ENCODE measurements at regions not wholly inside any gene's neighbourhood (a gene's known extent, or its start where the extent isn't known, plus 50 kb on each side); places are given as distances from the start of the nearest gene placed in this dataset.

- Histone ChIP-seq H3K4me2 (ENCODE audit: insufficient read depth, low read length, poor library complexity, severe bottlenecking) (no peak overlapping the region), H2BK5ac (ENCODE audit: low read length) (no peak overlapping the region), H2AFZ (ENCODE audit: low read length) (no peak overlapping the region), H3K27ac (replicated peaks; ENCODE audit: low read length) (no peak overlapping the region), H2BK120ac (ENCODE audit: low read depth, low read length) (no peak overlapping the region), H3K27me3 (ENCODE audit: control insufficient read depth in 3 of 3, insufficient read depth in 3 of 3, low read depth in 1 of 3, low read length in 3 of 3) (no peaks in the 10 kb centered on the region), H3K9ac (ENCODE audit: low read depth, low read length, poor library complexity) (no peak overlapping the region), H3K4me3 (ENCODE audit: low read length in 2 of 2) (peak overlapping the region in 1 of 2 donors; percentile 37), H2BK15ac (ENCODE audit: low read length) (no peak overlapping the region), H2AK5ac (ENCODE audit: low read depth, low read length) (no peak overlapping the region), H3K18ac (ENCODE audit: low read length) (no peak overlapping the region), H4K91ac (ENCODE audit: low read depth, low read length, poor library complexity) (no peak overlapping the region), H3K79me1 (ENCODE audit: low read depth, low read length) (no peaks in the 10 kb centered on the region), H3K14ac (ENCODE audit: low read length) (no peak overlapping the region), H3K9me3 (replicated peaks in 1 of 2; ENCODE audit: control insufficient read depth in 2 of 2, insufficient read depth in 1 of 2, low read depth in 1 of 2, low read length in 2 of 2) (peaks cover 7 to 17% of the 10 kb centered on the region in 2 donors), H3K23ac (ENCODE audit: low read depth, low read length, poor library complexity) (no peak overlapping the region), H3K4me1 (ENCODE audit: control insufficient read depth in 2 of 2, insufficient read depth in 1 of 2, low read depth in 1 of 2, low read length in 2 of 2) (peaks cover 0 to 2% of the 10 kb centered on the region in 2 donors), H4K8ac (ENCODE audit: low read depth, low read length) (no peak overlapping the region), H3K4ac (ENCODE audit: low read length) (no peak overlapping the region), H2BK12ac (ENCODE audit: low read length) (no peak overlapping the region), H3K36me3 (replicated peaks in 1 of 2; ENCODE audit: control insufficient read depth in 2 of 2, insufficient read depth in 2 of 2, low read length in 2 of 2) (peaks cover 0 to 1% of the 10 kb centered on the region in 2 donors)
- no CpG with 5 or more reads among the region's 4 CpGs for WGBS, 2 donors (ENCODE audit: extremely low coverage in 2 of 2, insufficient read length in 2 of 2, insufficient replicate concordance in 1 of 2)
- no peak for DNase-seq (ENCODE audit: low spot score)
Observed at GRCh38 chr17:17420082-17420481, 56.7 kb upstream of the MED9 start.

- no peak overlapping the region for H2AFZ ChIP-seq (ENCODE audit: low read length)
- peak overlapping the region in 1 of 2 donors; percentile 25 for H3K4me3 ChIP-seq (ENCODE audit: low read length in 2 of 2)
- peaks cover 0 to 2% of the 10 kb centered on the region in 2 donors for H3K4me1 ChIP-seq (ENCODE audit: control insufficient read depth in 2 of 2, insufficient read depth in 1 of 2, low read depth in 1 of 2, low read length in 2 of 2)
- no peak overlapping the region for H3K4ac ChIP-seq (ENCODE audit: low read length)
- H4K8ac ChIP-seq (ENCODE audit: low read depth, low read length) = no peak overlapping the region
- no peak overlapping the region for H2BK120ac ChIP-seq (ENCODE audit: low read depth, low read length)
- peak overlapping the region; percentile 22 for H2AK5ac ChIP-seq (ENCODE audit: low read depth, low read length)
- peaks cover 0 to 1% of the 10 kb centered on the region in 2 donors for H3K36me3 ChIP-seq (replicated peaks in 1 of 2; ENCODE audit: control insufficient read depth in 2 of 2, insufficient read depth in 2 of 2, low read length in 2 of 2)
- no peak overlapping the region for H3K9ac ChIP-seq (ENCODE audit: low read depth, low read length, poor library complexity)
- no peaks in the 10 kb centered on the region for H3K27me3 ChIP-seq (ENCODE audit: control insufficient read depth in 3 of 3, insufficient read depth in 3 of 3, low read depth in 1 of 3, low read length in 3 of 3)
- no peak overlapping the region for H3K18ac ChIP-seq (ENCODE audit: low read length)
- H3K4me2 ChIP-seq (ENCODE audit: insufficient read depth, low read length, poor library complexity, severe bottlenecking) = no peak overlapping the region
- no peak for DNase-seq (ENCODE audit: low spot score)
- H3K79me1 ChIP-seq (ENCODE audit: low read depth, low read length) = no peaks in the 10 kb centered on the region
- H3K14ac ChIP-seq (ENCODE audit: low read length) = peak overlapping the region; percentile 27
- H4K91ac ChIP-seq (ENCODE audit: low read depth, low read length, poor library complexity) = no peak overlapping the region
- no peak overlapping the region for H3K27ac ChIP-seq (replicated peaks; ENCODE audit: low read length)
- no peak overlapping the region for H2BK5ac ChIP-seq (ENCODE audit: low read length)
- H2BK15ac ChIP-seq (ENCODE audit: low read length) = no peak overlapping the region
- H3K23ac ChIP-seq (ENCODE audit: low read depth, low read length, poor library complexity) = no peak overlapping the region
- peaks cover 10 to 21% of the 10 kb centered on the region in 2 donors for H3K9me3 ChIP-seq (replicated peaks in 1 of 2; ENCODE audit: control insufficient read depth in 2 of 2, insufficient read depth in 1 of 2, low read depth in 1 of 2, low read length in 2 of 2)
- H2BK12ac ChIP-seq (ENCODE audit: low read length) = no peak overlapping the region
- no CpG with 5 or more reads among the region's 16 CpGs for WGBS, 2 donors (ENCODE audit: extremely low coverage in 2 of 2, insufficient read length in 2 of 2, insufficient replicate concordance in 1 of 2)
Observed at GRCh38 chr17:17420561-17421269, 56.1 kb upstream of the MED9 start.

DNA sequence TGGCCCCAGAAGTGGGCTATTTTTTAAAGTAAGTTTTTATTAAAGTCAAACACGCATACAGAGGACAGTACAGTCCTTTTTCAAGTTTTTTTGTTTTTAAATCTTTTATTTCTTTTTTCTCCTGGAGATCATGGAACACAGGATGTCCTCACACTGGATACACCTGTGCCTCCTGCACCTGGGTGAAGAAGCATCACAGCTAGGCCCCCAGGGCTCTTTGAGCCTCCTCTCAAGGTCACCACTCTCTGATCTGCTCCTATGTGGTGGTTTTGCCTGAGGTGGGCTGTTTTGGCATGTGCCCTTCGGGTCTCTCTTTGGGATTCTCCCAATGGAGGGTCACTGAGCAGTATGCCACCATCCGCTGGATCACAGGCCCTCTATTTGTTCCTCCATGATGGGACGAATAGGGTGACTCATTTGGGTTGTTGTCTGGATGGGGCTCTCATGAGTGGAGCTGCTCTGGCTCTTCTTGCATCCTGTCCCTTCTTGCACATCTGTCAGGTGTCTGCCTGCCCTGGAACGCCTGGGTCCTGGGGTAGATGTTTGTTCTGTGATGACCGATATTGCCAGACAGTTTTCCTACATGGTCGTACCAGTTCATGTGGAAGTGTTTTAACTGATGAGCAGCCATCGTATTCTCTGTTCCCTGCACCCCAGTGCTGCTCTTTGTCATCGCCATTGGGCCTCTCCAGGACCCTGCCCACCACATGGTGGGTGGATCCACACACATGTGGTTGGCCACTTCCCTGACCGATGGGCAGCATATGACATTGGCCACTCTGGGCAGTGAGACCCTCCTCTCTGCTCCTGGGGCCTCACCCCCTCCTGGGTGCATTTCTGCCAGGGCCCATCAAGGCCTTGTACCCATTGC lies 55.2 kb upstream of the MED9 start:
- Histone ChIP-seq H3K9me3 (replicated peaks in 1 of 2; ENCODE audit: control insufficient read depth in 2 of 2, insufficient read depth in 1 of 2, low read depth in 1 of 2, low read length in 2 of 2) (peaks cover 10 to 22% of the 10 kb centered on the region in 2 donors), H3K14ac (ENCODE audit: low read length) (no peak overlapping the region), H2BK5ac (ENCODE audit: low read length) (no peak overlapping the region), H3K27me3 (ENCODE audit: control insufficient read depth in 3 of 3, insufficient read depth in 3 of 3, low read depth in 1 of 3, low read length in 3 of 3) (no peaks in the 10 kb centered on the region), H2BK15ac (ENCODE audit: low read length) (no peak overlapping the region), H3K79me1 (ENCODE audit: low read depth, low read length) (no peaks in the 10 kb centered on the region), H2AFZ (ENCODE audit: low read length) (no peak overlapping the region), H2BK12ac (ENCODE audit: low read length) (no peak overlapping the region), H4K91ac (ENCODE audit: low read depth, low read length, poor library complexity) (no peak overlapping the region), H3K23ac (ENCODE audit: low read depth, low read length, poor library complexity) (no peak overlapping the region), H4K8ac (ENCODE audit: low read depth, low read length) (no peak overlapping the region), H3K9ac (ENCODE audit: low read depth, low read length, poor library complexity) (peak overlapping the region; percentile 44), H3K4me2 (ENCODE audit: insufficient read depth, low read length, poor library complexity, severe bottlenecking) (no peak overlapping the region), H3K4ac (ENCODE audit: low read length) (no peak overlapping the region), H2BK120ac (ENCODE audit: low read depth, low read length) (peak overlapping the region; percentile 30), H3K4me3 (ENCODE audit: low read length in 2 of 2) (peak overlapping the region in 1 of 2 donors; percentile 57), H2AK5ac (ENCODE audit: low read depth, low read length) (no peak overlapping the region), H3K36me3 (replicated peaks in 1 of 2; ENCODE audit: control insufficient read depth in 2 of 2, insufficient read depth in 2 of 2, low read length in 2 of 2) (peaks cover 0 to 1% of the 10 kb centered on the region in 2 donors), H3K4me1 (ENCODE audit: control insufficient read depth in 2 of 2, insufficient read depth in 1 of 2, low read depth in 1 of 2, low read length in 2 of 2) (peaks cover 0 to 1% of the 10 kb centered on the region in 2 donors), H3K18ac (ENCODE audit: low read length) (no peak overlapping the region), H3K27ac (replicated peaks; ENCODE audit: low read length) (no peak overlapping the region)
- WGBS, 2 donors (ENCODE audit: extremely low coverage in 2 of 2, insufficient read length in 2 of 2, insufficient replicate concordance in 1 of 2) = no CpG with 5 or more reads among the region's 10 CpGs
- no peak for DNase-seq (ENCODE audit: low spot score)

DNA sequence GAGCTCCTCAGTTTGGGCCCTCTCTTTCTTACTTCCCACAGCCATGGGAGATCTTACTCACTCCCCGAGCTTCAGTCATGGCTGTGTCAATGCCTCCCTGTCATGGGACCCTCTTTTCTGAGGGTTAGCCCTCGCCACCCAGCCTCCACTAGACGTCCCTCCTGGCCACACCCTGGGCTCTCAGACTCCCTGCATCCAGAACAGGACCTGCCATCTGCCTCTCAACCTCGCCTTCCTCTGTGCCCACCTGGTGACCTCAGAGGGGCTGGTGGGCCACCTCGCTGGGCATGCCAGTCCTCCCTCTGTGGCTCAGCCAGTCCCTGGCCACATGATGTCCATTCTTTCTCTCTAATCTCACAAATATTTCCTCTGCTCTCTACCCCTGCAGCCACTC lies 54.6 kb upstream of the MED9 start:
- Histone ChIP-seq H4K91ac (ENCODE audit: low read depth, low read length, poor library complexity) (no peak overlapping the region), H3K36me3 (replicated peaks in 1 of 2; ENCODE audit: control insufficient read depth in 2 of 2, insufficient read depth in 2 of 2, low read length in 2 of 2) (peaks cover 0 to 1% of the 10 kb centered on the region in 2 donors), H2AFZ (ENCODE audit: low read length) (no peak overlapping the region), H3K18ac (ENCODE audit: low read length) (no peak overlapping the region), H2BK15ac (ENCODE audit: low read length) (no peak overlapping the region), H3K9ac (ENCODE audit: low read depth, low read length, poor library complexity) (peak overlapping the region; percentile 44), H3K79me1 (ENCODE audit: low read depth, low read length) (no peaks in the 10 kb centered on the region), H3K27me3 (ENCODE audit: control insufficient read depth in 3 of 3, insufficient read depth in 3 of 3, low read depth in 1 of 3, low read length in 3 of 3) (peaks cover 0 to 4% (median 0%) of the 10 kb centered on the region in 3 experiments), H3K27ac (replicated peaks; ENCODE audit: low read length) (no peak overlapping the region), H4K8ac (ENCODE audit: low read depth, low read length) (no peak overlapping the region), H3K23ac (ENCODE audit: low read depth, low read length, poor library complexity) (no peak overlapping the region), H3K4me1 (ENCODE audit: control insufficient read depth in 2 of 2, insufficient read depth in 1 of 2, low read depth in 1 of 2, low read length in 2 of 2) (no peaks in the 10 kb centered on the region), H2BK5ac (ENCODE audit: low read length) (peak overlapping the region; percentile 59), H2AK5ac (ENCODE audit: low read depth, low read length) (no peak overlapping the region), H3K4me2 (ENCODE audit: insufficient read depth, low read length, poor library complexity, severe bottlenecking) (no peak overlapping the region), H3K4me3 (ENCODE audit: low read length in 2 of 2) (peak overlapping the region in 1 of 2 donors; percentile 57), H3K14ac (ENCODE audit: low read length) (no peak overlapping the region), H3K9me3 (replicated peaks in 1 of 2; ENCODE audit: control insufficient read depth in 2 of 2, insufficient read depth in 1 of 2, low read depth in 1 of 2, low read length in 2 of 2) (peaks cover 10 to 22% of the 10 kb centered on the region in 2 donors), H2BK120ac (ENCODE audit: low read depth, low read length) (no peak overlapping the region), H3K4ac (ENCODE audit: low read length) (no peak overlapping the region), H2BK12ac (ENCODE audit: low read length) (no peak overlapping the region)
- DNase-seq (ENCODE audit: low spot score) = no peak
- no CpG with 5 or more reads among the region's 5 CpGs for WGBS, 2 donors (ENCODE audit: extremely low coverage in 2 of 2, insufficient read length in 2 of 2, insufficient replicate concordance in 1 of 2)

Measured in neuronal stem cell (in vitro differentiated cells).